OCI-LY3 (cell line): ENCODE measurements at regions not wholly inside any gene's neighbourhood (a gene's known extent, or its start where the extent isn't known, plus 50 kb on each side); places are given as distances from the start of the nearest gene placed in this dataset.
"Not testable (repeated sequence)": the region's sequence is repeated elsewhere in the genome, so short reads cannot be mapped to it uniquely, and the experiment has no call there.

ENCODE experiments used
- H2AFZ ChIP-seq: fragments of 200-600, 300-600 bp; shearing (Covaris generic); 2 replicates; pipeline ENCODE4 v1.6.0; 2014; ENCODE audit warnings: antibody characterized with exemption, low read depth, low read length
- H3K27ac ChIP-seq: fragments of 200-600, 300-600 bp; sonication (generic); 2 replicates; pipeline ENCODE4 v1.5.1; 2014; ENCODE audit warnings: mild to moderate bottlenecking, low read length, moderate library complexity, mixed read lengths
- H3K27me3 ChIP-seq: fragments of 200-600, 300-600 bp; sonication (generic); 2 replicates; pipeline ENCODE4 v1.6.1; 2014; ENCODE audit warnings: low read depth, low read length, mixed read lengths
- H3K36me3 ChIP-seq: fragments of 200-600, 300-600 bp; sonication (generic); replicated peaks from 2 replicates; pipeline ENCODE3; 2014; ENCODE audit warnings: low read depth, low read length, mixed read lengths
- H3K4me1 ChIP-seq: fragments of 300-600, 200-600 bp; sonication (generic); 2 replicates; pipeline ENCODE4 v1.6.1; 2014; ENCODE audit warnings: low read length, mixed read lengths
- H3K4me2 ChIP-seq: fragments of 200-600, 300-600 bp; sonication (generic); 2 replicates; pipeline ENCODE4 v1.6.1; 2014; ENCODE audit warnings: low read length, mixed read lengths
- H3K4me3 ChIP-seq: fragments of 300-600, 200-600 bp; sonication (generic); 2 replicates; pipeline ENCODE4 v1.5.1; 2014; ENCODE audit warnings: antibody characterized with exemption, mild to moderate bottlenecking, low read length, moderate library complexity
- H3K79me2 ChIP-seq: fragments of 300-600, 200-600 bp; shearing (Covaris generic); 2 replicates; pipeline ENCODE4 v1.6.1; 2014; ENCODE audit warnings: mild to moderate bottlenecking, low read length, mixed read lengths
- H3K9ac ChIP-seq: fragments of 300-600, 200-600 bp; shearing (Covaris generic); 2 replicates; pipeline ENCODE4 v1.6.0; 2014; ENCODE audit warnings: mild to moderate bottlenecking, low read length, moderate library complexity
- H3K9me3 ChIP-seq: fragments of 200-600, 300-600 bp; shearing (Covaris generic); 2 replicates; pipeline ENCODE4 v1.6.1; 2014; ENCODE audit warnings: low read length, mixed read lengths; ENCODE audit not compliant: insufficient read depth
- H4K20me1 ChIP-seq: fragments of 200-600, 300-600 bp; sonication (generic); 2 replicates; pipeline ENCODE4 v1.6.1; 2016; ENCODE audit warnings: low read length, mixed read lengths; ENCODE audit not compliant: insufficient read depth
- CTCF ChIP-seq: fragments of 200-600, 300-600 bp; sonication (generic); IDR thresholded peaks from 2 replicates; pipeline ENCODE4 v1.5.1; 2014; ENCODE audit warnings: antibody characterized with exemption, low read length, low read depth
- EZH2phosphoT487 ChIP-seq: fragments of 200-600 bp; shearing (Covaris generic); IDR thresholded peaks from 2 replicates; pipeline ENCODE4 v1.6.1; 2018; ENCODE audit warnings: antibody characterized with exemption, mixed run types, low read depth

- H3K27me3 ChIP-seq, result no peaks in the 10 kb centered on the region
- no peak overlapping the region for H3K4me2 ChIP-seq
- H3K27ac ChIP-seq, result no peak overlapping the region
- no peak overlapping the region for H3K9ac ChIP-seq
- H2AFZ ChIP-seq, result no peak overlapping the region
- no peaks in the 10 kb centered on the region for H3K4me1 ChIP-seq
- no peaks in the 10 kb centered on the region for H3K79me2 ChIP-seq
- no peaks in the 10 kb centered on the region for H4K20me1 ChIP-seq
- H3K9me3 ChIP-seq, result no peaks in the 10 kb centered on the region
- H3K4me3 ChIP-seq, result no peak overlapping the region
- no peaks in the 10 kb centered on the region for H3K36me3 ChIP-seq
- no peak for TF ChIP-seq EZH2phosphoT487
- TF ChIP-seq CTCF, result no peak
Observed at GRCh38 chr21:14010729-14011128, 200.0 kb downstream of the LIPI start.

- not testable (repeated sequence) for H2AFZ ChIP-seq, H3K27me3 ChIP-seq, H3K9ac ChIP-seq, H3K9me3 ChIP-seq, H3K4me1 ChIP-seq, H3K4me2 ChIP-seq, H3K27ac ChIP-seq, H3K36me3 ChIP-seq, H3K79me2 ChIP-seq, H3K4me3 ChIP-seq, H4K20me1 ChIP-seq
Observed at GRCh38 chr21:14009990-14010389, 200.8 kb downstream of the LIPI start.

GRCh38 chr21:14009238-14009981, 201.3 kb downstream of the LIPI start:
- H2AFZ ChIP-seq, H3K4me2 ChIP-seq, H3K4me3 ChIP-seq, H3K79me2 ChIP-seq, H3K9me3 ChIP-seq, H4K20me1 ChIP-seq, H3K9ac ChIP-seq, H3K4me1 ChIP-seq, H3K27ac ChIP-seq, H3K27me3 ChIP-seq, H3K36me3 ChIP-seq: not testable (repeated sequence)

GRCh38 chr21:14008436-14008835, 202.3 kb downstream of the LIPI start:
- H3K9me3 ChIP-seq, H4K20me1 ChIP-seq, H3K4me1 ChIP-seq, H3K9ac ChIP-seq, H3K4me3 ChIP-seq, H3K79me2 ChIP-seq, H3K36me3 ChIP-seq, H2AFZ ChIP-seq, H3K27me3 ChIP-seq, H3K4me2 ChIP-seq, H3K27ac ChIP-seq: not testable (repeated sequence)

GRCh38 chr21:14008006-14008405, 202.7 kb downstream of the LIPI start:
- H3K4me1 ChIP-seq, H4K20me1 ChIP-seq, H3K27me3 ChIP-seq, H3K9ac ChIP-seq, H3K36me3 ChIP-seq, H3K4me2 ChIP-seq, H3K9me3 ChIP-seq, H3K27ac ChIP-seq, H3K79me2 ChIP-seq, H3K4me3 ChIP-seq, H2AFZ ChIP-seq: not testable (repeated sequence)

GRCh38 chr21:14006144-14006543, 204.6 kb downstream of the LIPI start:
- not testable (repeated sequence) for H3K27me3 ChIP-seq, H4K20me1 ChIP-seq, H3K9me3 ChIP-seq, H2AFZ ChIP-seq, H3K4me3 ChIP-seq, H3K27ac ChIP-seq, H3K4me1 ChIP-seq, H3K36me3 ChIP-seq, H3K9ac ChIP-seq, H3K79me2 ChIP-seq, H3K4me2 ChIP-seq

GRCh38 chr21:13986996-13987958, 223.5 kb downstream of the LIPI start:
- not testable (repeated sequence) for H3K79me2 ChIP-seq, H3K9ac ChIP-seq, H3K4me3 ChIP-seq, H3K36me3 ChIP-seq, H3K4me2 ChIP-seq, H2AFZ ChIP-seq, H3K27me3 ChIP-seq, H4K20me1 ChIP-seq, H3K4me1 ChIP-seq, H3K9me3 ChIP-seq, H3K27ac ChIP-seq

GRCh38 chr21:13985865-13986863, 224.6 kb downstream of the LIPI start:
- not testable (repeated sequence) for H4K20me1 ChIP-seq, H3K79me2 ChIP-seq, H3K36me3 ChIP-seq, H3K9ac ChIP-seq, H2AFZ ChIP-seq, H3K4me2 ChIP-seq, H3K4me1 ChIP-seq, H3K27me3 ChIP-seq, H3K27ac ChIP-seq, H3K4me3 ChIP-seq, H3K9me3 ChIP-seq
